HG02763 (cell line): ENCODE measurements at regions not wholly inside any gene's neighbourhood (a gene's known extent, or its start where the extent isn't known, plus 50 kb on each side); places are given as distances from the start of the nearest gene placed in this dataset.

Experiments
- ATAC-seq: cut with Tn5 transposase; IDR thresholded peaks from one replicate; pipeline ENCODE4 v1.9.1; 2021; ENCODE audit warnings: mild to moderate bottlenecking, moderate library complexity; ENCODE audit not compliant: unreplicated experiment

- ATAC-seq, result no peak
These were observed 116.1 kb upstream of the ZNF366 start for GRCh38 chr5:72623323-72623722.

GRCh38 chr5:72622170-72622760 is 115.1 kb upstream of the ZNF366 start:
- ATAC-seq, result no peak

- no peak for ATAC-seq
These were observed 114.4 kb upstream of the ZNF366 start for GRCh38 chr5:72621576-72621975.

DNA sequence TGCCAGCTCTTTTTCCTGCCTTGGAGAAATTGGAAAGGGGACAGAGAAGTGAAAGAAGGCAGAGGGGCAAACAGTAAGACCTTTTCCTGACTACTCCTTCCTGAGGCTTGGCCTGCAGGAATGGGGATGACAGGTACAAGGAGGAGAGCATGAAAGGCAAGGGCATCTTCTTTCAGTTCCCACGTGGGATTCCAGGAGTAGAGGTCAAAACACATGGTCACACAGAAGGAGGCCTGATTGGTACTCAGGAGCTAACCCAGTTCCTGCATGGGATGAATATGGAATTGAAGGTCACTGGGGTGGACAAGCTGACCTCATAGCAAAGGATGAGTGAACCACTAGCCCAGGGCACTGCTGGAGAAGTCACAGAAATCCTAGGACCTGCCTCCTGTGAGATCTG is 112.5 kb upstream of the ZNF366 start:
- ATAC-seq, result no peak

GRCh38 chr5:72619251-72619650 is 112.0 kb upstream of the ZNF366 start:
- ATAC-seq, result no peak

- ATAC-seq, result no peak
These were observed 111.5 kb upstream of the ZNF366 start for GRCh38 chr5:72618708-72619107.

- no peak for ATAC-seq
These were observed 107.9 kb upstream of the ZNF366 start for GRCh38 chr5:72615061-72615460.

DNA sequence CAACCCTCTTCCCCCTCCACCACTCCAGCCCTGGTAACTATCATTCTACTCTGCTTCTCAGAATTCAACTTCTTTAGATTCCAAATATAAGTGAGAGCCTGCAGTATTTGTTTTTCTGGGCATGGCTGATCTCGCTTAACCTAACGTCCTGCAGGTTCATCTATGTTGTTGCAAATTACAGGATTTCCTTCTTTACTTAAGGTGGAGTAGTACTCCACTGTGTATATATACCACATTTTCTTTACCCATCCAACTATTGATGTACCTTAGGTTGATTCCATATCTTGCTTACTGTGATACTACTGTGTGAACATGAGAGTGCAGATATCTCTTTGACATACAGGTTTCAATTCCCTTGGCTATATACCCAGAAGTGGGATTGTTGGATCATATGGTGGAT is 106.3 kb upstream of the ZNF366 start:
- no peak for ATAC-seq

DNA sequence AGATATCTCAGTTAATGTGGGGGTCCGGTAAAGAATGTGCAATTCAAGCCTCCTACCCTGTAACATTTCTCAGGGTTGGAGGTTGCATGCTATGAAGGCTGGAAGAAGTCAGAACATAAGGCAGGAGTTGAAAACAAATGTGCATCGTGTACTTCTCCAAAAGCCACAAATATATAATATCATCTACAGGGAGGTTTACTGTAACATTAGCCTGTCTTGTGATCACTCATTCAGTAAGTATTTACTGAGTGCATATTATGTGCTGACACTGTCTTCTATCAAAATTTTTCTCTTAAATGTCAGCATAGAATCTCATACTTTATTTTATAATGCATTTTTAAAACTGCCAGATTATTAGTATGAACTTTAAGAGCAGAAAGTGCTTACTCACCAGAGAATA is 105.6 kb upstream of the ZNF366 start:
- no peak for ATAC-seq

- peak; percentile 77 for ATAC-seq
These were observed 104.0 kb upstream of the ZNF366 start for GRCh38 chr5:72611118-72611730.

- ATAC-seq, result no peak
These were observed 101.7 kb upstream of the ZNF366 start for GRCh38 chr5:72608926-72609325.

DNA sequence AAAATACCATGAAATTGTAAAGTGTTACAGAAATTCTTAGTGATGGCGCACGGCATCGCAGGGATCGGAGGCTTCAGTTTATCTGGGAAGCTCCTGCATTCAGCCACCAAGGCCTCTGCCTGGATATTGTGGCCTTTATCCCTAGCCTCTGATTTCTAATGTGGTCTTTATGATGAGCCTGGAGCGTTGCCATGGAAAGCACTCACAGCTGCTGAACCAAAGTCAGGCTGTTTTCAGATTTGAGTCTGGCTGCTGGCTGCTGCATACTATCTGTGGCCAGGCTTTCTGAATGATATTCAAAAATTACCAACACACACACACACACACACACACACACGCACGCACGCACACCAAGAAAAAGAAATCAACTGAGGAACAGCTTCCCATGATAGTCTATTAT is 101.1 kb upstream of the ZNF366 start:
- no peak for ATAC-seq

- no peak for ATAC-seq
These were observed 100.2 kb upstream of the ZNF366 start for GRCh38 chr5:72607381-72607780.

DNA sequence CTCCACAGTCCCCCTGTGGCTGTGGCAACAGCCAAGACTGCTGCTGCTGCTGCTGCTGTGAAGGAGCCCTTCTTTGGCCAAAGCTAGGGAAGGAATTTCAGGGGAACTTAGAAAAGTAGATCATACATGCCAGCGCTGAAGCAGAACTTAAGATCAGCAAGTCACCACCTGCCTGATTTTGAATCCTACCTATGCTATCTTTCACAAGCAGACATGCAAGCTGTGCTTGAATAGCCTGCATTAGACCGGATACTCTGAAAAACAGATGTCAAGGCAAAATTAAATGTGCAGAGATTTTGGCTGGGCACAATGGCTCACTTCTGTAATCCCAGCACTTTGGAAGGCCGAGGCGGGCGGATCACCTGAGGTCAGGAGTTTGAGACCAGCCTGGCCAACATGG is 99.3 kb upstream of the ZNF366 start:
- ATAC-seq, result no peak

GRCh38 chr5:72605632-72606031 is 98.4 kb upstream of the ZNF366 start:
- no peak for ATAC-seq

DNA sequence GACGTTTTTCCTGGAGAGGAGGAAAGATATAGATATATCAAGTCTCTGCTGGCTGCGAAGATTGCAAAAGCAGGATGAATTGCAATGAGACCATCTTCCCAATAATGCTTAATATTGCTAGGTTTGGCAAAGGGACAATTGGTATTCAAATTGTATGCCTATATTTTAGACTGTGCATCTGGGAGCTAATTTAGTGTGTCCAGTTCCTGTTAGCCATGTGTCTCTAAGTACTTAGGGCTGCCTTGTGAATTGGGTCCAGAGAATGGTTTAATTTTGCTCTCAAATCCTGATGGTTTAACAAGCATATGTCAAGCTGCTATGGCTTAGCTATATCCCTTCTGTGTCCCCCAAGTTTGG is 97.6 kb upstream of the ZNF366 start:
- no peak for ATAC-seq

- no peak for ATAC-seq
These were observed 97.0 kb upstream of the ZNF366 start for GRCh38 chr5:72604111-72604797.

DNA sequence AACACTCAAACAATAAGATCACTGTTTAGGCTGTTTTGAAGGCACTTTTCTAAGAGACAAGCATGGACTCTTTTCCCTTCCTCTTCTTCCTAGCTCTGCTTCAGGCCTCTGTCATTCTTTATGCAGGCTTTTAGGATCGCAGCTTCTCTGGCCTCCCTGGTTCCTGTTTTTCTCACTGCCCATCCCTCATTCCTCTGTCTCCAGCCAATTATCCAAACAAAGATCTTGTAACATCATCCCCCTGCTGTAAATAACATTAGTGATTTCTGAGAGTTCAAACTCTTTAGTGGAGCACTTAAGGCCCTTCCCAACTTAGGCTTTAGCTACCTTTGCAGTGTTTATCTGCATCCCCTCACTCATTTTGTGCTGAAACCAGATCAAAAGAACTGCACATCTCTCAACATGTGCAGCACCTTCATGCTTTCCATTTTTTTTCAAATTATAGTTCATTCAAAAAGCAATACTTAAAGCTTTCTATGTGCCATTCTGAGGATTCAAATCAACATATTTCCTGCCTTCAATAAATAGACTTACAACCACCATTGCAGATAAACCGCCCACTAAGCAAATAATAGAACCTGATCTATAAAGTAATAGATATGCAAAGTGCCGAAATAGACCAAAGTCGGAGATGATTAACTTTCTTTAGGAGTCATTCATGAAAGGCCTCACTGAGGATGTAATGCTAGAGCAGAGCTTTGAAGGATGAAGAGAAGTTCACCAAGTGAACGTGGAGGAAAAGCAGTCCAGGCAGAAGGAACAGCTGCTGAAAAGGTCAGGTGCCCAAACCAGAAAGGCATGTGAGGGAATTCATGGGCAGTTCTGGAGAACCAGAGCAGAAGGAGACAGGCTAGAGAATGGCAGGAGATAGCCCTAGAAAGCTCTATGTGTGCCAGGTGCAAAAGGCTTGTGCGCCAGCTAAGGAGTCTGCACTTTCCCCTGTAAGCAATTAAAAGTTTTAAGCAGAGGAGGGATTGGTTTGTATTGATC is 95.8 kb upstream of the ZNF366 start:
- ATAC-seq, result no peak

- no peak for ATAC-seq
These were observed 94.7 kb upstream of the ZNF366 start for GRCh38 chr5:72601861-72602260.

DNA sequence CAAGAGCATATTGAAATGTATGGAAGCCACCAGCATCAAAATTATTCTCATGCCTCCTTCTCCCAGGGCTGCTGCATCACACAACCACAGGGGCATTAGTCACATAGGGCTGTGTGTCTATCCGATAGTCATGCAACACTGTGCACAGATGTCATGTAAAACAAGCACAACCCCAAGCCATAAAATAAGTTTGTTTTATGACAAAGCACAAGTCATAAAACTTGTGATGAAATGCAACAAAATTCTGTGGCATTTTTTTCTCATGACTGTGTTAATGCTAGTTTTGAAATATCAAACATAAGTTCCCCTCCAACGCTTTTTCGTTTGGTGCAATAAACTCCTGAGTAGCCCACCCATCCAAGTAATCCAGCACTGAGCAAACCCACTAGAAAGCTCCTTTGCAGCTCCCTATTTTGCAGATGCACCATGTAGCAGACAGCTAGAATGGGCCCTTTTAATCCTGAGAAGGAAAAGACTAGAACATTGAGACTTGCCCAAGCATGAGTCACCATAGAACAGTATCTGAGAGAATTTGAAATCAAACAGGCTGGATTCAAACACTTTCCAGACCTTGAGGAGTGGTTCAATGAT is 93.3 kb upstream of the ZNF366 start:
- no peak for ATAC-seq
